Ishikawa (cell line): ENCODE measurements at regions not wholly inside any gene's neighbourhood (a gene's known extent, or its start where the extent isn't known, plus 50 kb on each side); places are given as distances from the start of the nearest gene placed in this dataset.

Source experiments
- CEBPB ChIP-seq: IDR thresholded peaks from 2 replicates; pipeline ENCODE4 v1.6.1; 2012
- CREB1 ChIP-seq: IDR thresholded peaks from 2 replicates; pipeline ENCODE4 v1.6.1; 2012; ENCODE audit warnings: low read depth
- EGR1 ChIP-seq: IDR thresholded peaks from 2 replicates; pipeline ENCODE4 v1.6.1; 2012
- EP300 ChIP-seq: IDR thresholded peaks from 2 replicates; pipeline ENCODE4 v1.6.1; 2012; ENCODE audit warnings: borderline replicate concordance
- FOXM1 ChIP-seq: IDR thresholded peaks from 2 replicates; pipeline ENCODE4 v1.6.1; 2012; ENCODE audit warnings: low read depth, borderline replicate concordance
- NFIC ChIP-seq: IDR thresholded peaks from 2 replicates; pipeline ENCODE4 v1.6.1; 2012
- RAD21 ChIP-seq: IDR thresholded peaks from 2 replicates; pipeline ENCODE4 v1.6.1; 2012; ENCODE audit warnings: low read depth
- TAF1 ChIP-seq: IDR thresholded peaks from 2 replicates; pipeline ENCODE4 v1.6.1; 2012; ENCODE audit warnings: low read depth, mild to moderate bottlenecking
- TCF12 ChIP-seq: IDR thresholded peaks from 2 replicates; pipeline ENCODE4 v1.6.1; 2012; ENCODE audit warnings: low read depth
- TEAD4 ChIP-seq: IDR thresholded peaks from 2 replicates; pipeline ENCODE4 v1.6.1; 2012
- YY1 ChIP-seq: IDR thresholded peaks from 2 replicates; pipeline ENCODE4 v1.6.1; 2012; ENCODE audit warnings: low read depth
- ZBTB7A ChIP-seq: IDR thresholded peaks from 2 replicates; pipeline ENCODE4 v1.6.1; 2012; ENCODE audit warnings: low read depth
- TF ChIP-seq, protein P1 (sequence below): IDR thresholded peaks from 2 replicates; pipeline ENCODE4 v1.6.1; 2012
- TF ChIP-seq, protein P2 (sequence below): IDR thresholded peaks from 2 replicates; pipeline ENCODE4 v1.6.1; 2012; ENCODE audit warnings: low read depth, mild to moderate bottlenecking
- TF ChIP-seq, protein P3 (sequence below): IDR thresholded peaks from 2 replicates; pipeline ENCODE4 v1.6.1; 2012

DNA sequence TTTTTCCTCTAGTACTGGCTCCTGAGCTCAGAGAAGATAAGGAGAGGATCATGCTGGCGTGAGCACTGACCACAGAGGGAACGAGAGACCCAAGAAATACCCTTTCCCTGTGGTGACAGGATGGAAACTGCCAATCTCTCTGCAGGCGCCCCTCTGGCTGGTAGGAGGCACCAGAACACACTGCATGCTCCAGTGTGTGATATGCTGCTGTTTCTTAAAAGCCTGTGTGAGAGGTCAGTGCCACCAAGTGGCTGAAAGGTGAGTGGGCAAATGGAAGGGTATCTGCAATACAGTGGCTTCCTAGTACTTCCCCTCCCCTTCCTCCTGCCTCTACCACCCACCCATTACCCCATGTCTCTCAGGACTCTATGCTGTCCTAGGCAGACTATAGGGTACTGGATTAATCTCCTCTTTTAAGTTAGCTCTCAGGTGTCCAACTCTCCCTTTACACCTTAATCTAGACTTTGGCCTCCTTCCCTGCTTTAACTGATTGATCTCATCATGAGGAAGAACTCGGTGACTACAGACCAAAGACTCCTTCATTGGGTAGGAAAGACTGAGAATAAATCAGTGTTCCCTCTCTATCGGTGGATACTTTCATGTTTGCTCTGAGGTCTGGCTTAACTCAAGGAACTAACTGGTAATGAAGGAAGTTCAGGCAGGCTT is 283.6 kb downstream of the ADRA2A start:
- peak; percentile 70 for TF ChIP-seq RAD21
- no peak for TF ChIP-seq TCF12
- TF ChIP-seq TEAD4: no peak
- TF ChIP-seq EP300: no peak

DNA sequence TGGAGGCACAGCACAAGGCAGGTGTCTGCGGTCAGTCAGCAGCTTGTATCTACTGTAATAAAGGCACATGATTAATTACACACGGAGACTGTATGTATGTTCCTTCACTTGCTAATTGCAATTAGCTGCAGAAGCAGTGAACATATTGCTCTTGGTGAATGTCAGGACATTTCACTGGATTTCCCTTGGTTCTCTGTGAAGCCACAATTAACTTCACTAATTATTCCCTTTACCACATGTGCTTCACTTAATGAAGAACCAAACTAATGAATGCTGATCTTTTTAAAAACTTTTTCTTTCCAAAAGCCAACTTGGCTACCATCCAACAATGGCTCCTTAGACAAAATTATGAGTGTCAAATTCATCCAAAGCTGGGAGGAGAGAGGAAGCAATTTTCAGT is 290.7 kb downstream of the ADRA2A start:
- TF ChIP-seq RAD21 (no peak), CREB1 (no peak), TAF1 (no peak), CEBPB (no peak), NFIC (no peak), TEAD4 (no peak), ZBTB7A (no peak), YY1 (no peak), TCF12 (no peak), EP300 (no peak), FOXM1 (no peak), EGR1 (no peak)
- TF ChIP-seq, protein P1, sequence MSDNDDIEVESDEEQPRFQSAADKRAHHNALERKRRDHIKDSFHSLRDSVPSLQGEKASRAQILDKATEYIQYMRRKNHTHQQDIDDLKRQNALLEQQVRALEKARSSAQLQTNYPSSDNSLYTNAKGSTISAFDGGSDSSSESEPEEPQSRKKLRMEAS: no peak
- TF ChIP-seq, protein P2, sequence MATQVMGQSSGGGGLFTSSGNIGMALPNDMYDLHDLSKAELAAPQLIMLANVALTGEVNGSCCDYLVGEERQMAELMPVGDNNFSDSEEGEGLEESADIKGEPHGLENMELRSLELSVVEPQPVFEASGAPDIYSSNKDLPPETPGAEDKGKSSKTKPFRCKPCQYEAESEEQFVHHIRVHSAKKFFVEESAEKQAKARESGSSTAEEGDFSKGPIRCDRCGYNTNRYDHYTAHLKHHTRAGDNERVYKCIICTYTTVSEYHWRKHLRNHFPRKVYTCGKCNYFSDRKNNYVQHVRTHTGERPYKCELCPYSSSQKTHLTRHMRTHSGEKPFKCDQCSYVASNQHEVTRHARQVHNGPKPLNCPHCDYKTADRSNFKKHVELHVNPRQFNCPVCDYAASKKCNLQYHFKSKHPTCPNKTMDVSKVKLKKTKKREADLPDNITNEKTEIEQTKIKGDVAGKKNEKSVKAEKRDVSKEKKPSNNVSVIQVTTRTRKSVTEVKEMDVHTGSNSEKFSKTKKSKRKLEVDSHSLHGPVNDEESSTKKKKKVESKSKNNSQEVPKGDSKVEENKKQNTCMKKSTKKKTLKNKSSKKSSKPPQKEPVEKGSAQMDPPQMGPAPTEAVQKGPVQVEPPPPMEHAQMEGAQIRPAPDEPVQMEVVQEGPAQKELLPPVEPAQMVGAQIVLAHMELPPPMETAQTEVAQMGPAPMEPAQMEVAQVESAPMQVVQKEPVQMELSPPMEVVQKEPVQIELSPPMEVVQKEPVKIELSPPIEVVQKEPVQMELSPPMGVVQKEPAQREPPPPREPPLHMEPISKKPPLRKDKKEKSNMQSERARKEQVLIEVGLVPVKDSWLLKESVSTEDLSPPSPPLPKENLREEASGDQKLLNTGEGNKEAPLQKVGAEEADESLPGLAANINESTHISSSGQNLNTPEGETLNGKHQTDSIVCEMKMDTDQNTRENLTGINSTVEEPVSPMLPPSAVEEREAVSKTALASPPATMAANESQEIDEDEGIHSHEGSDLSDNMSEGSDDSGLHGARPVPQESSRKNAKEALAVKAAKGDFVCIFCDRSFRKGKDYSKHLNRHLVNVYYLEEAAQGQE: no peak
- TF ChIP-seq, protein P3, sequence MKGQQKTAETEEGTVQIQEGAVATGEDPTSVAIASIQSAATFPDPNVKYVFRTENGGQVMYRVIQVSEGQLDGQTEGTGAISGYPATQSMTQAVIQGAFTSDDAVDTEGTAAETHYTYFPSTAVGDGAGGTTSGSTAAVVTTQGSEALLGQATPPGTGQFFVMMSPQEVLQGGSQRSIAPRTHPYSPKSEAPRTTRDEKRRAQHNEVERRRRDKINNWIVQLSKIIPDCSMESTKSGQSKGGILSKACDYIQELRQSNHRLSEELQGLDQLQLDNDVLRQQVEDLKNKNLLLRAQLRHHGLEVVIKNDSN: no peak

DNA sequence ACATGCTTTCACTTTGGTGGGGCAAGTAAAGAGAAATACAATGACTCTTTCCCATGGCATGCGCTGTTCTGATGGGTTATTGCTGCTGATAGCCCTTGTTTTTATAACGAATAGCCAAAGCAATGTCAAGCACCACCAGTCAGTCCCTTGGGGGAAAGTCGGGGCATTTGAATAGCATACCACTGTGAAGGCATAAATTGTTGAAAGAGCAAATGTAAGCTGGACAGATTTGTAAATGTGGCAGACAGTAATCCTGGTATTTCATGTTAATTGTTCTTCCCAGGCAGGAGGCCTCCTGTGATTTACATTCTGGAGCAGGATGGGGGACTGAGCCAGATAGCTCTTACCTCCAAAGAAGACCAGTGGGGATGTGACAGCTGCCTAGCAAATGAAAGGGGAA is 293.3 kb downstream of the ADRA2A start:
- TF ChIP-seq ZBTB7A (no peak), NFIC (no peak), TAF1 (no peak), YY1 (no peak), EP300 (no peak), EGR1 (no peak), RAD21 (no peak), TCF12 (no peak), FOXM1 (no peak), CEBPB (no peak), TEAD4 (no peak)
- TF ChIP-seq, protein P2: no peak

DNA sequence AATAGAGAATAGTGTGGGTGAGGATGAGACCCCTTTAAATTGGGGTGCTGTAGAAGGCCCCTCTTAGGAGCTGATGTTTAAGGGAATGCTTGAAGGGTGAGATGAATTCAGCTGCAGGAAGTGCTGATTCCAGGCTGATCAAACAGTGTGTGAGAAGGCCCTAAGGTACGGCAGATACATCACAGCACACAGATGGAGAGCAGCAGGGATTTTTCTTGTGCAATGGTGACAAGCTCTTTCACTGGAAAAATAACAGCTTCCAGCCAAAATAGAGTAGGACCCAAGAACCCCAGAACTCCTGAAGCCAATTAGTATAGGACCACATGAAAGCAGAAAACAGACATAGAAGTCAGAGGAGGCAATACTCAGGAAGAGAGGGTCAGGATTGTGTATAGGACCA is 296.9 kb downstream of the ADRA2A start:
- TF ChIP-seq NFIC: no peak
- TF ChIP-seq, protein P2: no peak
- TF ChIP-seq TAF1: no peak
- no peak for TF ChIP-seq CREB1

DNA sequence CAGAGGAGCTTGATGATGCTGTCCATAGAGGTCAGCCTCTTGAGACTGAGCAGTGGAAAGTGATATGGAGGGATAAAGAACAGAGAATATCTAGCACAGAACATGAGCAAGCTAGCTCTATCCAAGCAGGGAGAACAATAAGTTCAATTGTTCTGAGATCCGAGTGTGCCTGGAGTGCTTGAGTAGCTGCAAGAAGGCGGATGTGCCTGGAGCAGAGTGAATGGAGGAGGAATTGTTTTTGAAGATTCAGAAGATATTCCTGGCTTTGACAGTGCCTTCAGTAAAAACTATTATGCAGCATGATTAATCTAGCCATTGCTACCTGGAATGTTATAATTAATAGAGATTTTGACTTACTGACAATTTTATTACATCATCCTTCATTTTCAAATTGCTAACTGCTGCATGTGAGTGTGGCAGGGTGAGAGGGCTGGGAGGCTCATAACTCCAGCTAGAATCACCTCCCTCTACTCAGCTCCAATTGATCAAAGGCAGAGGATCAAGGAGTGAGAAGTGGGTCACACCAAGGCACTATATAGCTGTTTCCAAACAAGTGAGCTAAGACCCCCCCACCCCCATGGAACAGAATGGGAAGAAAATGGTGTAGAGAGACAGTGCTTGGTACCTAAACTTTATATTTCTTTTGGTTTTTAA is 302.8 kb downstream of the ADRA2A start:
- TF ChIP-seq, protein P1: no peak
- TF ChIP-seq ZBTB7A (no peak), EP300 (no peak), CEBPB (no peak), FOXM1 (no peak), TCF12 (no peak), YY1 (no peak), TEAD4 (no peak), EGR1 (no peak), RAD21 (no peak)
- TF ChIP-seq, protein P3: no peak
